Gastroesophageal sphincter (tissue), 4 donors: ENCODE measurements at regions not wholly inside any gene's neighbourhood (a gene's known extent, or its start where the extent isn't known, plus 50 kb on each side); places are given as distances from the start of the nearest gene placed in this dataset.

Experiments
- ATAC-seq: fragments of 150-250 bp; one replicate; pipeline ENCODE4 v1.9.1; 2016; ENCODE audit warnings: mild to moderate bottlenecking, moderate library complexity
- H3K27ac ChIP-seq, 4 donors: fragments of 200-600 bp; sonication (generic) in 3 of 4; 1 replicate in 3 of 4; 2 replicates in 1 of 4; pipeline ENCODE4 v1.5.1; 2016 to 2019
- H3K27me3 ChIP-seq: fragments of 200-600 bp; sonication (generic); one replicate; pipeline ENCODE4 v1.5.1; 2019
- H3K36me3 ChIP-seq, 2 donors: fragments of 200-600 bp; sonication (generic); one replicate each; pipeline ENCODE4 v1.5.1; 2019; ENCODE audit warnings: control low read depth in 1 of 2
- H3K4me1 ChIP-seq, 3 donors: fragments of 200-600 bp; sonication (generic); 1 replicate in 2 of 3; 2 replicates in 1 of 3; pipeline ENCODE4 v1.5.1; 2016 to 2019; ENCODE audit warnings: control low read depth in 2 of 3
- H3K4me3 ChIP-seq, 2 donors: fragments of 200-600 bp; sonication (generic); one replicate each; pipeline ENCODE4 v1.5.1; 2019; ENCODE audit warnings: mild to moderate bottlenecking in 1 of 2, moderate library complexity in 1 of 2
- H3K9me3 ChIP-seq, 3 donors: fragments of 200-600 bp; sonication (generic); one replicate each; pipeline ENCODE4 v1.5.1; 2017 to 2019; ENCODE audit warnings: control low read depth in 2 of 3
- EP300 ChIP-seq: sonication (generic); formaldehyde crosslinking; IDR thresholded peaks from one replicate; pipeline ENCODE4 v1.6.1; 2017; ENCODE audit warnings: antibody characterized with exemption, mild to moderate bottlenecking
- POLR2A ChIP-seq, 2 donors: fragments of 450-650 bp; IDR thresholded peaks; one replicate each; pipeline ENCODE4 v1.6.1; 2017; ENCODE audit warnings: antibody characterized with exemption in 2 of 2, mild to moderate bottlenecking in 2 of 2, moderate library complexity in 1 of 2
- POLR2AphosphoS5 ChIP-seq: sonication (generic); formaldehyde crosslinking; IDR thresholded peaks from one replicate; pipeline ENCODE4 v1.6.1; 2017; ENCODE audit warnings: antibody characterized with exemption
- WGBS, 2 donors: methylation state at CpG; one replicate each; pipeline ENCODE4 v1.1.5; 2018; ENCODE audit warnings: low coverage in 1 of 2; 5-methylcytosine and 5-hydroxymethylcytosine counted together
- TF ChIP-seq, protein P1 (sequence below), 4 experiments: fragments of 200-600 bp in 2 of 4; fragments of 450-650 bp in 2 of 4; sonication (generic) in 1 of 4; IDR thresholded peaks; one replicate each; pipeline ENCODE4 v1.5.1; 2017 to 2019; ENCODE audit warnings: antibody characterized with exemption in 4 of 4, mild to moderate bottlenecking in 2 of 4, moderate library complexity in 2 of 4

DNA sequence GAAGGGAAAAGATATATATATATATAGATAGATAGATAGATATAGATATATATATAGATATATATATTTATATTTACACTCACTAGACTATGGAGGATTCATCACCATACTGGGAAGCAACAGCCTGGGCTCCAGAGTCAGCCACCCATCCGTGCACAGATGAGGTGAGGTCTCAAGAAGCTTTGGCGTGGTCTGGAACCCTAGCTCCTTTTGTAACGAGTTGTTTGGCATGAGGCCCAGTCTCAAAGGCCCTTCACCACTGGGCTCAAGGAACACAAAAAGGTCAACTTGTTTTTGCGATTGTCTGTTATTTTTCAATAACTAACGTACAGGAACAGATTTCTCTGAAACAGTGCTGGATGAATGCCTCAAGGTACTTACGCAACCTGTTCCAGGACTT, 448.7 kb downstream of the CMPK2 start:
- Histone ChIP-seq H3K9me3 (no peaks in the 10 kb centered on the region), H3K27ac (no peak overlapping the region), H3K4me1 (no peaks in the 10 kb centered on the region), H3K36me3 (no peaks in the 10 kb centered on the region), H3K27me3 (peaks cover 1% of the 10 kb centered on the region), H3K4me3 (no peak overlapping the region)
- whole genome bisulfite sequencing, 2 donors: 81 to 91% methylated on average over 6 of the region's 6 CpGs
- ATAC-seq: no peak
- TF ChIP-seq POLR2A (IDR thresholded peaks at IDR 0.05) (no peak), EP300 (no peak), POLR2AphosphoS5 (no peak)
- TF ChIP-seq, protein P1, sequence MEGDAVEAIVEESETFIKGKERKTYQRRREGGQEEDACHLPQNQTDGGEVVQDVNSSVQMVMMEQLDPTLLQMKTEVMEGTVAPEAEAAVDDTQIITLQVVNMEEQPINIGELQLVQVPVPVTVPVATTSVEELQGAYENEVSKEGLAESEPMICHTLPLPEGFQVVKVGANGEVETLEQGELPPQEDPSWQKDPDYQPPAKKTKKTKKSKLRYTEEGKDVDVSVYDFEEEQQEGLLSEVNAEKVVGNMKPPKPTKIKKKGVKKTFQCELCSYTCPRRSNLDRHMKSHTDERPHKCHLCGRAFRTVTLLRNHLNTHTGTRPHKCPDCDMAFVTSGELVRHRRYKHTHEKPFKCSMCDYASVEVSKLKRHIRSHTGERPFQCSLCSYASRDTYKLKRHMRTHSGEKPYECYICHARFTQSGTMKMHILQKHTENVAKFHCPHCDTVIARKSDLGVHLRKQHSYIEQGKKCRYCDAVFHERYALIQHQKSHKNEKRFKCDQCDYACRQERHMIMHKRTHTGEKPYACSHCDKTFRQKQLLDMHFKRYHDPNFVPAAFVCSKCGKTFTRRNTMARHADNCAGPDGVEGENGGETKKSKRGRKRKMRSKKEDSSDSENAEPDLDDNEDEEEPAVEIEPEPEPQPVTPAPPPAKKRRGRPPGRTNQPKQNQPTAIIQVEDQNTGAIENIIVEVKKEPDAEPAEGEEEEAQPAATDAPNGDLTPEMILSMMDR (IDR thresholded peaks at IDR 0.05): no peak

DNA sequence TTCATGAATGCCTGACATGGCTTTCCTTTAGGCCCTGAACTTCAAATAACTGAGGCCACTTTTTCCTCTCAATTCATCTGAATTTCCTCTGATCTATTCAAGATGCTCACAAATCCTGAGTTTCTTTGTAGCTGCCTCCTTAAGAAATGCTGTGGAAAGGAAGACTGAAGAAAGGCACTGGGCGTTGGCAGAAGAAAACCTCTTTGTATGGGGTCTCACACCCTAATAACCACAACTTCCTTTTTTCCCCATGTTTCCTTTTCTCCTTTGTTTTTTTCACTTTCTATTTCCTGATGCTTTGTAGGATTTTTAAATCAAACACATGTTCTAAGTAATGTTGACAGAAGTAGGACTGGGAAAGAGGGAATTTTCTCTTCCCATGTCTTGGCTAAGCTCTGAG, 447.4 kb downstream of the CMPK2 start:
- H3K27ac ChIP-seq: no peak overlapping the region
- H3K27me3 ChIP-seq: peaks cover 4% of the 10 kb centered on the region
- no peak for ATAC-seq
- H3K36me3 ChIP-seq: no peaks in the 10 kb centered on the region
- 25 to 60% methylated on average over 1 of the region's 1 CpG for WGBS, 2 donors
- H3K4me3 ChIP-seq: no peak overlapping the region
- TF ChIP-seq EP300 (no peak), POLR2AphosphoS5 (no peak), POLR2A (IDR thresholded peaks at IDR 0.05) (no peak)
- TF ChIP-seq, protein P1 (IDR thresholded peaks at IDR 0.05): no peak
- no peaks in the 10 kb centered on the region for H3K9me3 ChIP-seq
- no peaks in the 10 kb centered on the region for H3K4me1 ChIP-seq

DNA sequence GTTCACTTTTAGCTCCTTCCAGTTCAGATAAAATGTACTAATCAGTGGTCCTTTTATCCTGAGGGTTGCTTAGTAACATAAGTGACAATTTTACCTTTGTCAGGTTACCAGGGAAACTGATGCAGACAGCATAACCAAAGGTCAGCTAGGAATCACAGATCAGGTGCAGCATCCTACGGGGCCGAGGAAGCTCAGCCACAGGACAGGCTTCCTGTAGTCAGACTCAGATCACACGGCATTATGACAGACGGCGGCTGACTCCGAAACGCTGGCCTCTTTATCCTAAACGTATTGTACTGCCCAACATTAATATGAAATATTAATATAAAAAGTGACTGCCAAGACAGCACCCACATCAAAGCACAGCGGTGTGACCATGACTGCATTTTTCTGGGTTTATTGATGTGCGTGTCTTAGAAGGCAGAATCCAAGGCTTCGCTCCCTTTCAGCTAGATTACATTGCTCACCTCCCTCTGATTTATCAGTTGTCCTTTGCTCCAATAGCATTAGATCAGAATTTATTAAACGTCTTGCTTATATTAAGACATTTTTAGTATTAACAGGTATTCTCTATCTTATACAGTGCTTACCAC, 444.5 kb downstream of the CMPK2 start:
- no peak overlapping the region for H3K4me3 ChIP-seq
- TF ChIP-seq EP300 (no peak), POLR2AphosphoS5 (no peak), POLR2A (IDR thresholded peaks at IDR 0.05) (no peak)
- TF ChIP-seq, protein P1 (IDR thresholded peaks at IDR 0.05): no peak
- 56 to 57% methylated on average over 6 to 12 of the region's 12 CpGs for WGBS, 2 donors
- peaks cover 4% of the 10 kb centered on the region for H3K27me3 ChIP-seq
- H3K36me3 ChIP-seq: no peaks in the 10 kb centered on the region
- H3K27ac ChIP-seq: no peak overlapping the region
- no peak for ATAC-seq
- H3K9me3 ChIP-seq: no peaks in the 10 kb centered on the region
- no peaks in the 10 kb centered on the region for H3K4me1 ChIP-seq

DNA sequence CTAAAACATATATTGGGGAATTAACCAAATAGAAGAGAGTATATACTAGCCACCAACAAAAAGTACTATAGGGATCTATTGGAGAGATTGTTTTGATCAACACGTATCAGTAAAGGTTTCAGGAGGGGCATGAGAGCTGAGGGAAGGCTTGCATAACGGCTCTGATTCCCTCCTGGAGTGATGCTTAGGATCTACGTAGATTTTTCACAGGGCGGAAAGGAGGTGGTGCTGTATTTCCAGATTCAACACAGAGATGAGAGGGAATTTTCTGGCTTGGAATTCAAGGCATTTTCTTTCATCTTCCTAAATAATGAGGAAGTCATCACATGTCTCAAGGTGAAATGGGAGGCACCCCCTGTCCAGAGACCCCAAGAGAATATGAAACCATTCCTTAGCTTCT, 443.8 kb downstream of the CMPK2 start:
- H3K27ac ChIP-seq: no peak overlapping the region
- peaks cover 0 to 4% (median 0%) of the 10 kb centered on the region in 3 donors for H3K9me3 ChIP-seq
- 55 to 73% methylated on average over 4 of the region's 4 CpGs for WGBS, 2 donors
- ATAC-seq: no peak
- TF ChIP-seq, protein P1 (IDR thresholded peaks at IDR 0.05): no peak
- TF ChIP-seq POLR2AphosphoS5: no peak
- TF ChIP-seq EP300: no peak
- TF ChIP-seq POLR2A (IDR thresholded peaks at IDR 0.05): no peak
- no peaks in the 10 kb centered on the region for H3K4me1 ChIP-seq
- no peaks in the 10 kb centered on the region for H3K36me3 ChIP-seq
- H3K27me3 ChIP-seq: peaks cover 4% of the 10 kb centered on the region
- no peak overlapping the region for H3K4me3 ChIP-seq

DNA sequence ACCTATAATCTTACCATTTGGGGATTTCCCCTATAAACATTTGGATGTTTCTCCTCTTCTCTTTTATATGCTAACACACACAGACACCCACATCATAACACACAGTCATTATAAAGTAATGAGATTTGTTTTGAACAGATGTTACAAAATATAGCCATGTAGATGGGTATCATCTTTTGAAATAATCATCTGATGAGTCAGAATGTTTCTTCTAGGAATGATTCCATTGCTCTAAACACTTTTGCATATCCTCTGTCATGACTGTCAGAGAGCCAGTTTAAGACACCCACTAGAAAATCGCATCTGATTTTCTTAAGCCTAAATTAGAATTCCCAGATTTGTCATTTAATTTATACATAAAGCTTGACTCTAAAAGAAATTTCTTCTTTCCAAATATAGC, 442.6 kb downstream of the CMPK2 start:
- 64 to 80% methylated on average over 1 of the region's 1 CpG for WGBS, 2 donors
- peaks cover 0 to 4% (median 0%) of the 10 kb centered on the region in 3 donors for H3K9me3 ChIP-seq
- no peaks in the 10 kb centered on the region for H3K36me3 ChIP-seq

More for the DNA sequence above, 442.6 kb downstream of the CMPK2 start:
- Histone ChIP-seq H3K4me1 (no peaks in the 10 kb centered on the region), H3K27me3 (peaks cover 4% of the 10 kb centered on the region), H3K27ac (no peak overlapping the region), H3K4me3 (no peak overlapping the region)
- no peak for ATAC-seq
- no peak for TF ChIP-seq EP300
- TF ChIP-seq POLR2AphosphoS5: no peak
- TF ChIP-seq, protein P1 (IDR thresholded peaks at IDR 0.05): no peak
- no peak for TF ChIP-seq POLR2A (IDR thresholded peaks at IDR 0.05)
